B cell (primary cell): ENCODE measurements at regions not wholly inside any gene's neighbourhood (a gene's known extent, or its start where the extent isn't known, plus 50 kb on each side); places are given as distances from the start of the nearest gene placed in this dataset.

Experiments used
- ATAC-seq: fragments of 200-7000 bp; cut with Tn5 transposase; one replicate; pipeline ENCODE4 v1.10.0; 2021; ENCODE audit warnings: low read depth, mild to moderate bottlenecking, moderate number of reproducible peaks, moderate library complexity
- CTCF ChIA-PET: fragments of 350-600 bp; sonication (Branson Sonifier 250); formaldehyde crosslinking; loops from one replicate; lab custom pipeline; 2021; ENCODE audit warnings: antibody characterized with exemption, inconsistent platforms; lab: Charles Lee
- POLR2A ChIA-PET: fragments of 350-600 bp; sonication (Branson Sonifier 250); formaldehyde crosslinking; loops from one replicate; lab custom pipeline; 2021; ENCODE audit warnings: antibody characterized with exemption; lab: Charles Lee
- DNase-seq: peaks from one replicate; pipeline ENCODE4 v3.0.0; 2013
- H2AFZ ChIP-seq: 2 replicates; pipeline ENCODE4 v1.6.1; 2012; ENCODE audit warnings: mild to moderate bottlenecking, low read depth, low read length; ENCODE audit not compliant: insufficient read depth, poor library complexity, severe bottlenecking
- H3K27ac ChIP-seq, 2 donors: 1 replicate in 1 of 2; 2 replicates in 1 of 2; pipeline ENCODE4 v1.5.1; 2012 to 2013; ENCODE audit warnings: low read length in 2 of 2, mild to moderate bottlenecking in 2 of 2, moderate library complexity in 1 of 2
- H3K27me3 ChIP-seq, 4 experiments: fragments of 200-600 bp in 1 of 4; sonication (generic) in 1 of 4; replicated peaks in 1 of 4; 1 replicate in 2 of 4; 2 replicates in 2 of 4; pipeline versions ENCODE4 v1.6.1 to v1.7.0; 2013 to 2016; ENCODE audit warnings: low read length in 3 of 4, mild to moderate bottlenecking in 2 of 4, mixed read lengths in 1 of 4, moderate library complexity in 1 of 4; ENCODE audit not compliant: insufficient read depth in 4 of 4, control insufficient read depth in 3 of 4; ENCODE audit errors: control extremely low read depth in 1 of 4
- H3K36me3 ChIP-seq, 2 experiments: replicated peaks in 1 of 2; 1 replicate in 1 of 2; 2 replicates in 1 of 2; pipeline versions ENCODE4 v1.6.1 to v1.7.1; 2013; ENCODE audit warnings: low read length in 1 of 2; ENCODE audit not compliant: insufficient read depth in 2 of 2, control insufficient read depth in 1 of 2; ENCODE audit errors: control extremely low read depth in 1 of 2, extremely low read depth in 1 of 2
- H3K4me1 ChIP-seq, 2 donors: fragments of 200-600 bp in 1 of 2; sonication (generic) in 1 of 2; 1 replicate in 1 of 2; 2 replicates in 1 of 2; pipeline versions ENCODE4 v1.5.1 to v1.6.1; 2013 to 2017; ENCODE audit warnings: low read length in 2 of 2; ENCODE audit not compliant: control insufficient read depth in 2 of 2, insufficient read depth in 2 of 2
- H3K4me2 ChIP-seq: replicated peaks from 2 replicates; pipeline ENCODE3; 2012; ENCODE audit warnings: mild to moderate bottlenecking, low read depth, low read length; ENCODE audit not compliant: poor library complexity, severe bottlenecking
- H3K4me3 ChIP-seq, 5 experiments: fragments of 200-600 bp in 1 of 5; sonication (generic) in 1 of 5; 1 replicate in 3 of 5; 2 replicates in 2 of 5; pipeline versions ENCODE4 v1.5.1 to v1.7.0; 2011 to 2016; ENCODE audit warnings: low read length in 4 of 5, mild to moderate bottlenecking in 4 of 5, low read depth in 2 of 5, control low read depth in 1 of 5, moderate library complexity in 1 of 5; ENCODE audit not compliant: insufficient read depth in 1 of 5; ENCODE audit errors: control extremely low read depth in 1 of 5, extremely low read depth in 1 of 5
- H3K79me2 ChIP-seq: fragments of 200-600 bp; sonication (generic); one replicate; pipeline ENCODE4 v1.6.0; 2016; ENCODE audit warnings: low read length; ENCODE audit not compliant: control insufficient read depth, insufficient read depth
- H3K9ac ChIP-seq: fragments of 200-600 bp; sonication (generic); 2 replicates; pipeline ENCODE4 v1.6.1; 2017; ENCODE audit warnings: mild to moderate bottlenecking, low read length, moderate library complexity
- H3K9me3 ChIP-seq, 3 donors: one replicate each; pipeline versions ENCODE4 v1.6.1 to v1.7.1; 2013; ENCODE audit warnings: low read length in 2 of 3; ENCODE audit not compliant: control insufficient read depth in 2 of 3, insufficient read depth in 1 of 3; ENCODE audit errors: control extremely low read depth in 1 of 3
- H4K20me1 ChIP-seq: 2 replicates; pipeline ENCODE4 v1.6.0; 2012; ENCODE audit warnings: mild to moderate bottlenecking, low read length; ENCODE audit not compliant: insufficient read depth, control insufficient read depth, poor library complexity, severe bottlenecking
- H3K27ac Mint-ChIP-seq: one replicate; pipeline ENCODE4 v1.8.0; 2021; ENCODE audit warnings: mixed read lengths
- H3K27me3 Mint-ChIP-seq: one replicate; pipeline ENCODE4 v1.8.0; 2021; ENCODE audit warnings: mixed read lengths
- H3K4me1 Mint-ChIP-seq: one replicate; pipeline ENCODE4 v1.8.0; 2021; ENCODE audit warnings: mixed read lengths
- H3K4me3 Mint-ChIP-seq: one replicate; pipeline ENCODE4 v1.8.0; 2021; ENCODE audit warnings: mixed read lengths
- H3K9me3 Mint-ChIP-seq: one replicate; pipeline ENCODE4 v1.8.0; 2022; ENCODE audit warnings: mixed read lengths; ENCODE audit not compliant: insufficient read depth
- CTCF ChIP-seq: fragments of 200-600 bp; IDR thresholded peaks from one replicate; pipeline ENCODE4 v1.8.0; 2022; ENCODE audit warnings: antibody characterized with exemption, mild to moderate bottlenecking
- EZH2 ChIP-seq: IDR thresholded peaks from 2 replicates; pipeline ENCODE4 v1.6.1; 2012; ENCODE audit warnings: borderline replicate concordance, low read depth, mild to moderate bottlenecking, moderate library complexity, low read length; ENCODE audit not compliant: insufficient read depth, poor library complexity, severe bottlenecking
- WGBS: methylation state at CpG from one replicate; pipeline ENCODE4 v1.1.5; 2013; ENCODE audit warnings: missing lambda C conversion rate; ENCODE audit not compliant: insufficient coverage; 5-methylcytosine and 5-hydroxymethylcytosine counted together
- intact Hi-C: fragments of 100-400 bp; cut with micrococcal nuclease; formaldehyde crosslinking; loops from one replicate; pipeline ENCODE4 v1.10.0; 2022

- intact Hi-C loops = no loop called here
- Histone ChIP-seq H3K27ac (no peak overlapping the region), H3K79me2 (no peaks in the 10 kb centered on the region), H3K9me3 (no peaks in the 10 kb centered on the region), H4K20me1 (no peaks in the 10 kb centered on the region), H3K4me3 (no peak overlapping the region), H3K4me2 (no peak overlapping the region), H3K9ac (no peak overlapping the region), H2AFZ (no peak overlapping the region), H3K27me3 (no peaks in the 10 kb centered on the region), H3K36me3 (no peaks in the 10 kb centered on the region), H3K4me1 (peaks cover 10 to 11% of the 10 kb centered on the region in 2 donors)
- TF ChIP-seq CTCF = no peak
- TF ChIP-seq EZH2 = no peak
- ChIA-PET CTCF (no interaction called here), POLR2A (no interaction called here)
- H3K4me3 Mint-ChIP-seq = no peak overlapping the region
- H3K27me3 Mint-ChIP-seq = no peaks in the 10 kb centered on the region
- H3K4me1 Mint-ChIP-seq = peaks cover 6% of the 10 kb centered on the region
- 85% methylated on average over 3 of the region's 3 CpGs for WGBS
- no peak overlapping the region for H3K27ac Mint-ChIP-seq
- no peaks in the 10 kb centered on the region for H3K9me3 Mint-ChIP-seq
- ATAC-seq (no peak), DNase-seq (no peak)
Measured at GRCh38 chr11:92409355-92409754, 184.7 kb downstream of the FAT3 start.

DNA sequence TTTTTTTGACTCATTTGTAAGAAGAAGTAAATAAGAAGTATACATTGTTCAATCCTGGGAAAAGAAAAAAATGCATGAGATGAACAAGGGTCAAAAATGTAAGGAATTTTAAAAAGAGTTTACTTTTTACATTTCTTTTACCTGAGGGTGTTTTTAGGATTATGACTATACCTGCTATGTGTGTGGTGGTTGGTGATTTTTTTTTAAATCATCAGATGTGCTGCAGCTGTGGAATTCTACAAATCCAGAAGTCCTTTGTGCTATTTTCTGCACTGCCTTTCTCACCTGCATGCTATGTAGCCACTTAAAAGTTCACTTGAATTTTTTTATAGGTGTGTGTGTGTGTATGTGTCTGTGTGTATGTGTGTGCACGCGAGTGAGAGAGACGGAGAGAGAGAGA lies 185.3 kb downstream of the FAT3 start:
- Histone ChIP-seq H3K9ac (no peak overlapping the region), H3K27ac (no peak overlapping the region), H4K20me1 (no peaks in the 10 kb centered on the region), H3K36me3 (no peaks in the 10 kb centered on the region), H3K79me2 (no peaks in the 10 kb centered on the region), H2AFZ (no peak overlapping the region), H3K4me3 (no peak overlapping the region), H3K9me3 (no peaks in the 10 kb centered on the region), H3K27me3 (no peaks in the 10 kb centered on the region), H3K4me1 (peaks cover 13 to 17% of the 10 kb centered on the region in 2 donors), H3K4me2 (no peak overlapping the region)
- Mint-ChIP-seq H3K27me3 (no peaks in the 10 kb centered on the region), H3K4me1 (peaks cover 6% of the 10 kb centered on the region), H3K27ac (no peak overlapping the region), H3K4me3 (no peak overlapping the region), H3K9me3 (no peaks in the 10 kb centered on the region)
- TF ChIP-seq CTCF (no peak), EZH2 (no peak)
- DNase-seq (no peak), ATAC-seq (no peak)
- 96% methylated on average over 3 of the region's 3 CpGs for WGBS
- POLR2A ChIA-PET = no interaction called here
- intact Hi-C loops = loop anchor here (10.0 kb wide), 1 partner anchor 55 kb away; no protein-coding TSS in a partner anchor
- CTCF ChIA-PET = no interaction called here
